ENCODE measurements at regions not wholly inside any gene's neighbourhood (a gene's known extent, or its start where the extent isn't known, plus 50 kb on each side); places are given as distances from the start of the nearest gene placed in this dataset.
"Not testable (repeated sequence)": the region's sequence is repeated elsewhere in the genome, so short reads cannot be mapped to it uniquely, and the experiment has no call there.

DNA sequence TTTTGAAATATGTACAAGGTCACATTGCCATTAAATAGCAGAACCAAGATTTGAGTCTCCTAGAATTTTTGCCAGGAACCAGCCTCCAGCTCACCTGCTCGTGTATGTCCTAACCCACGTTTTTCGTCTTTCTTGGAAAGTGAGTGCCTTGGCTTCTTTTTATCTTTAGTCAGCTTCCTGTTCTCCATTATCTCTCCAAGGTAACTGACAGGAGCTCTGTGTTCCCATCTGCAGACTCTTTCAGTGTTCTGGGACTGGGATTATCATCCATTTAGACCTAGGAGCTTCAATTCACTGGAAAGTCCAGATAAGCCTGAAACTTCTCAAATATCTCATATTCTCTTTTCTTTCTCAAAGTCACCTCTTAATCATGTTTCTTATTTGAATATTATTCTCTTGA, 193.7 kb downstream of the ZIC5 start:
- no peak for DNase-seq (ENCODE audit: low read depth in 2 of 2)

DNA sequence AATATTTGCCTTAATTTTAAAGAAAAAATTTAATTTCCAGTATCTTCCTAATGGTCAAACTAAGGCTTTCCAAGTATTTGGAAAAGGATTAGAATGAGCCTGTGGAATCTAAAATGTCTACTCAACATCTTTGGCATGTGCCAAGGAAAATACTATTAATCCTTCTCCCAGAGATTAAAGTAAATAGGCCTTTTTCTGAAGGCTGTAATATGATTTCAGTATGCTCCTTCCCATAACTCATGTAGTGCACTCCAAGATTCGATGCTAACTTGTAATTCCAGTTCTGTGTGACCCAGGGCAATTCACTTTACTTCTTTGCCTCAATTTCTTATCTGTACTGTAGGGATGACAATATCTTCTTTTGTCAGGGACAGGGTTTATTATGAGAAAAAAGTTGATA, 196.9 kb downstream of the ZIC5 start:
- DNase-seq (ENCODE audit: low read depth in 2 of 2), result no peak

DNA sequence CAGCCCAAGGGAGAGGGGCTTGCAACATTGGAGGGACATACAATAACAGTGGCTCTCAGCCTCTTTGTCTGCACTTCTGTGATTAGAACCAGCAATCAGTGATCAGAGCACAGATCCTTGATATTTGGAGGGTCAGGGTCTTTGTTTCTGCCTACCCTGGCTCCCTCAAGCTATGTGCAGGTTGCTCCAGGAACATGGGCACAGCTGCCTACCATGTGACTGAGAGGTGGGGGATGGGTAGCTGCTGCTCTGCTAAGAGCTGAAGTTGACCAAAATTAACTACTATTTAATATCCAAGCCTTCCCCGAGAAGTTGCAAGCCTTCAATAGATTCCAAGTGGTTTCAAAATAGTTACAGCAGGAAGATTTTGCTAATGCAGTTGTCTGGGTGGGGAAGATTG, 202.6 kb downstream of the ZIC5 start:
- DNase-seq (ENCODE audit: low read depth in 2 of 2), result no peak

DNA sequence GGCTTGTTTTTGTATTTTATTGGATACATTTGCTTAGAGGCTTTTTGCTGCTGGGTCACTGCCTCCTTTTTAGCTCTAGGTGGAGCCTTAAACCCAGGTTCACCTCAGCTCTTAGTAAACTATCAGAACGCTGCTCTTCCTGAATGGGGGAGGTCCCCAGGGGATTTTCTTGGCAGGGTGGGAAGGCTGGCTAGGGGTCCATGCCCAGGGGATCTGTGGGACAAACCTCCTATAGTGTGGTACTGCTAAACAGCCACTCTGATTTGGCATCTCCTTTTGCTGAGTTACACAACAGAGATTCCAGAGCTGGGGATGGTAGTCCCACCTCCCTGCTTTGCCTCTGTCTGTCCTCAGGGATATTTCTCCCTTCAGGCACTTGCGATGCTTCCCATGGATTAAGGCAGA, 204.9 kb downstream of the ZIC5 start:
- no peak for DNase-seq (ENCODE audit: low read depth in 2 of 2)

DNA sequence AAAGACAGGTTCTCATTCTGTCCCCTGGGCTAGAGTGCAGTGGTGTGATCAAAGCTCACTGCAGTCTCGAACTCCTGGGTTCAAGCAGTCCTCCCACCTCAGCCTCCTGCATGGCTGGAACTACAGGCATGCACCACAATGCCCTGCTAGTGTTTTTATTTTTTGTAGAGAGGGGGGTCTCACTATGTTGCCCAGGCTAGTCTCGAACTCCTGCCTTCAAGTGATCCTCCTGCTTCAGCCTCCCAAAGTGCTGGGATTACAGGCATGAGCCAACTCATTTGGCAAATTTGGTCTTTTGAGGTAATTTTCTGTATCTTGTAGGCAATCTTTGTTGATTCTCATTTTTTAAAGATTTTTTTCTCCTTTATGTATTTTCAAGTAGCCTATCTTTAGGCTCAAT, 205.7 kb downstream of the ZIC5 start:
- DNase-seq (ENCODE audit: low read depth in 2 of 2), result no peak

DNA sequence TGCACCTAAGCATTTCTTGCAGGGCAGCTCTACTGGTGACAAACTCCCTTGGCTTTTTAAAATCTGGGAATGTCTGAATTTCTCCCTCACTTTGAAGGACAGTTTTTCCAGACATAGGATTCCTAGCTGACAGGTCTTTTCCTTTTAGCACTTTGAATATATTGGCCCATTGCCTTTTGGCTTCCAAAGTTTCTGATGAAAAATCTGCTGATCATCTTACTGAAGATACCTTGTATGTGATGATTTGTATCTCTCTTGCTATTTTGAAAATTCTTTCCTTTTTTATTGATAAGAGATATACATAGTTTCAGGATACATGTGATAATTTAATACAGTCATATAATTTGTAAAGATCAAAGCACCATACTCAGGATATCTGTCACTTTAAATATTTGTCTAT, 211.1 kb downstream of the ZIC5 start:
- no peak for DNase-seq (ENCODE audit: low read depth in 2 of 2)

DNA sequence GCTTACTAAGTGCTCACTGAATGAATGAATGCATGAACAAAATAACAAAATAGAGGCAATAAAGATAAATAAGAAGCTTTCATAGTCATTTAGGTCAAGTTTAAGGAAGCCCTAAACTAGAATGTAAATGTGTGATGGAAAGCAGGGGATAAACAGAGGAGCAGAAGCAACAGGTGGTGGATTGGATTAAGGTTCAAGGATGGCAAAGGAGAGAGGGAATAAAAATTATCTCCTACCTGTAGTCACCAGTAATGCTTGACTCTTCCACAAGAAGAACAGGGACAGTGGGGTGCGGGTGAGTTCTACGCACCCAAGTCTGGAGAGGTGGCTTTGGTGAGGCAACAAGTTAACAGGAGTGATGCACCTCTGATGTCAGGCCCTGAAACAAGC, 212.4 kb downstream of the ZIC5 start:
- no peak for DNase-seq (ENCODE audit: low read depth in 2 of 2)

DNA sequence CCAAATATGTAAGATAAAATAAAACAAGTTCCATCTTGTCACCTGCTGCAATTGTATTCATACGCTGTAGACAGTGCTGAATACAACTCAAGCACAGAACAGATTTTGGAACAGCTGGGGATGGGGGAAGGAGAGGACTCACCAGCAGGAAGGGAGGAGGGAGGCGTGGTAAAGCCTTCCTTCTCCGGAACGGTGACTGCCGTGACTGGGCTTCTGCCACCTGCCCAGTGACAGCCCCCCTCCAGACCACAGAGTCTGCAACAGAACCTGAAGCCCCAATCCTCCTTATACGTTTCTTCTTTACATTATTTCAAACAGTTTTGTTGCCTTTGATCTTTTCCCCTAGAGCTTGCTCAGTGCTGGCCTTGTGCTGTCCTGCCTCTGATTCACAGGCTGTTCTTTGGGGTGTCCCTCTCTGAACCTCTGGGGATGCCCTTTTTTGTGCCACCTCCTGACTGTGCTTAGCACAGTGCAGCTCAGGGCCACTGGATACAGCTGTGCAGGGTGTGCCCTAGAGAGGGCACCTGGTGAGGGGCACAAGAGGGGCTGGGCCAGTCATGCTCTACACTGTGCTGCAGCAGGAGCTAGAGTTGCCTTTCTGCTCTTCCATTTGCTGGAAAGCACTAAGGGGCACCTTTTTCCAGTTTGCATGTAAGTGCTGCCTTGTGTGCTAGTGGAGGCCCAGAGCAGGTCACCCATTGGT, 213.0 kb downstream of the ZIC5 start:
- DNase-seq (ENCODE audit: low read depth in 2 of 2), result no peak

DNA sequence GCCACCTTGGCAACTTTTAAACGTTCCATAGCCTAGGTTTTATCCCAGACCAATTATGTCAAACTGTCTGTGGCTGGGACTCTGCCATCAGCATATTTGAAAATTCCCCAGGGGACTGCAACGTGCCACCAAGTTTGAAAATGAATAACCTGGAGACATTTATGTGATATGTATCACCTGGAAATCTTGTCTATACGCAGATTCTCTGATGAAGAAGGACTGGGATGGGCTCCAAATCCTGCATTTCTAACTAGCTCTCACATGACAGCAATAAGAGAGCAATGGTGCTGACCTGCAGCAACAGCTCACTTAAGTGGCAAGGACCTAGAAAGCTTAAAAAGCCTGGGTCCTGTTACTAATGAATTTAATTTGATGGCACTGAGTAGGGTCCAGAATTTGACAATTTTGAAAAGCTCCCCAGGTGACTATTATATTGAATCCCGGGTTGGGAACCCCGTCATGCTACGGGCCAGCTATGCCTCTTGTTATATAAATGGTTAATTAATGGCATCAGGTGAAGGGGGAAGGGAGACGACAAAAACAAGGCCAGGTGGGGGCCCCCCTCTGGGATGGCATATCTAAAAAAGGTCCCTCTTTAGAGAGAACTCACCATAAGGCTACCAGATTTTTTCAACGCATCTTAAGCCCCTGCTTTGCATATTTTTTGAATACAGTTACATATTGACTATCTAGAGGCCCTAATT, 213.7 kb downstream of the ZIC5 start:
- no peak for DNase-seq (ENCODE audit: low read depth in 2 of 2)

DNA sequence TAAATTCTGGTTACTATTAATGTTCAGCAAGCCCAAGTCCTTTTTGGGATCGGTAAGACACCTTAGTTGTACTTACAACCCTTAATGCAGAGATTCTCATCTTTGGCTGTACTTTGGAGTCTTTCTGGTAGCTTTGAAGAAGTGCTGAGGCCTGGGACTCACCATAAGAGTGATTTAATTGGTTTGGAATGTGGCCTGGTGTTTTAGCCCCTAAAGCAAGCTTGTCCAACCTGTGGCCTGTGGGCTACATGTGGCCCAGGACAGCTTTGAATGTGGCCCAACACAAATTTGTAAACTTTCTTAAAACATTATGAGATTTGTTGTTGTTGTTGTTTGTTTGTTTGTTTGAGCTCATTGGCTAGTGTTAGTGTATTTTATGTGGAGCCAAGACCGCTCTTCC, 215.3 kb downstream of the ZIC5 start:
- DNase-seq (ENCODE audit: low read depth in 2 of 2), result no peak

DNA sequence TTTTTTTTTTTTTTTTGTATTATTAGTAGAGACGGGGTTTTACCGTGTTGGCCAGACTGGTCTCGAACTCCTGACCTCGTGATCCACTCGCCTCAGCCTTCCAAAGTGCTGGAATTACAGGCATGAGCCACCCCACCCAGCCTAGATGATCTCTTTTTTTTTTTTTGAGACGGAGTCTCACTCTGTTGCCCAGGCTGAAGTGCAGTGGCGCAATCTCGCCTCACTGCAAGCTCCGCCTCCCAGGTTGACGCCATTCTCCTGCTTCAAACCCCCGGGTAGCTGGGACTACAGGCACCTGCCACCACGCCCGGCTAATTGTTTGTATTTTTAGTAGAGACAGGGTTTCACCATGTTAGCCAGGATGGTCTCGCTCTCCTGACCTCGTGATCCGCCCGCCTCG, 216.8 kb downstream of the ZIC5 start:
- not testable (repeated sequence) for DNase-seq (ENCODE audit: low read depth in 2 of 2)

DNA sequence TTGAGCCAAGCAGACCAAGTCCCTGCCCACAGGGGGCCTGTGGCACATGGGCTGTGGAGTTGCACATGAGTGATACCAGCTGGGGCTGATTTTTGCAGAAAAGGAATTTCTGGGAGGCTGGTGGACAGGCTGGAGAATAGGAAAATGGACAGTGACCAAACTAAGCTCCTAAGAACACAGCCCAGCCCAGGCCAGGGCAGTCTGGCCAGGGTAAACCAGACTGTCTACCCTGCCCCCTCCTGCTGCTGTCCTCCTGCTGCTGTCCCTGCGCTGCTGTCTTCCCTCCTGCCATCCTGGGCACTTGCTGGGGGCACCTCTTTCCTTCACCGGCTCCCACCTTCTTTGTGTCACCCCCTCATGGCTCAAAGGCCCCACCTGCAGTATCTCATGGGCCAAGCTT, 219.2 kb downstream of the ZIC5 start:
- DNase-seq (ENCODE audit: low read depth in 2 of 2), result no peak

DNA sequence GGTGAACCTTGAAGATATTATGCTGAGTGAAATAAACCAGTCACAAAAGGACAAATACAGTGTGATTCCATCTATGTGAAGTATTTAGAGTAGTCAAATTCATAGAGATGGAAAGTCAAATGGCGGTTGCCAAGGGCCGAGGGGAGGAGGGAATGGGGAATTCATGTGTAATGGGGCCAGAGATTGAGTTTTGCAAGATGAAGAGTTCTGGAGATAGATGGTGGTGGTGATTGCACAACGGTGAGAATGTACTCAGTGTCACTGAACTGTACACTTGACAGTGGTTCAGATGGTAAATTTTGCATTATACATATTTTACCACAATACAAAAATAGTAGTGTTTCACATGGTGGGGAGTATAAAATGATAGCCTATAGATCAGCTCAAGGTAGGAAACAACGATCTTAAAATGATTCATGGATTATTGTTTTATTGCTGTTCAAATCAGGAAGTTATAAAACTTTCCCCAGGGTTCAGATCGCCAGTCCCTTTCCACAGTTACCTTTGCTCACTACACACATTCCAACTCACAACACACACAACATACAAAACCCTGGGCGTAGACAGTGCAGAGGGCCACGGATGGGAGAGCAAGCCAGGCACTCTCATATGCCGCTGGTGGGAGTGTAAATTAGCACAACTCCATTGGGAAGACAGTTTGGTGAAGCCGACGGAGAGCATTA, 219.9 kb downstream of the ZIC5 start:
- DNase-seq (ENCODE audit: low read depth in 2 of 2), result no peak

DNA sequence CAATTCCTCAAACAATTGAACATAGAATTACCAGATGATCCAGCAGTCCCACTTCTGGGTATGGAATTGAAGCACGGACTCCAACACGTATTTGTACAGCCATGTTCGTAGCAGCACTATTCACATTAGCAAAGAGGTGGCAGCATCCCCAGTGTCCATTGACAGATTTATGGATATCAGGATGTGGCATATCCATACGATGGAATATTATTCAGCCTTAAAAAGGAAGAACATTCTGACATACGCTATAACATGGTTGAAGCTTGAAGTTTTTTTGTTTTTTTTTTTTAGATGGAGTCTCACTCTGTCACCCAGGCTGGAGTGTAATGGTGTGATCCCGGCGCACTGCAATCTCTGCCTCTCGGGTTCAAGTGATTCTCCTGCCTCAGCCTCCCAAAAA, 220.6 kb downstream of the ZIC5 start:
- DNase-seq (ENCODE audit: low read depth in 2 of 2), result no peak

DNA sequence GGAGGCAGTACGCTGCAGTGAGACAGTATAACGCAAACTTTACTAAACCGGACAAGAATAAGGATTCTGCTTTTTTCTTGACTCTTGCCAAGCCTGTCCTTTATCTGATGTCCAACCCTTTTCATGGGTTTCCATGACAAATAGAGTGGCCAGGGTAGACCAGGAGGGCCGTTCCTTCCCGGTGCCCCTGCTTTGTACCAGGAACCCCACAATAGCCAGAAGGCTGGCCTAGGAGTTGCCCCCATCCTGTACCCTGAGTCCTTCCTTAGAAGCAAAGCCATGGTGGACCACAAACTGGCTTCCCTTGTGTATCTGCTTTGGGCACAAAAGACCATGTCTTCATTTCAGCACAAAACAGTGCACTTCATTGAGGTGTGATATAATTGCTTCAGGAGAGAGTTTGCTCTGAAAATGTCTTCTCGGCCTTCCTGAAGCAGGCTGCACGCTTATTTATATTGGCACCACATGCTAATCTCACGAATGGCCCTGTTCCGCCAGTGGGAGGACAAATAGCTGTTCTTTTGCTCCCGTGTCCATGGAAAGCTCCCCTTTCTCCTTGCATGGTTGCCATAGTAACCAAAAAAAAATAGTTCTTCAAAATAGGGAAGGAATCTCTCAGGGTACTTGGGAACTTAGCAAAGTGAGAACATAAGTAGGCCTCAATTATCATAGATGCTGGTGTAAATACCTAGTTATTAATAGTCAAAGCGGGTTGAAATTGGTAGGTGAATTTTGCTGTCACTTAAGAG, 222.1 kb downstream of the ZIC5 start:
- DNase-seq (ENCODE audit: low read depth in 2 of 2), result no peak

DNA sequence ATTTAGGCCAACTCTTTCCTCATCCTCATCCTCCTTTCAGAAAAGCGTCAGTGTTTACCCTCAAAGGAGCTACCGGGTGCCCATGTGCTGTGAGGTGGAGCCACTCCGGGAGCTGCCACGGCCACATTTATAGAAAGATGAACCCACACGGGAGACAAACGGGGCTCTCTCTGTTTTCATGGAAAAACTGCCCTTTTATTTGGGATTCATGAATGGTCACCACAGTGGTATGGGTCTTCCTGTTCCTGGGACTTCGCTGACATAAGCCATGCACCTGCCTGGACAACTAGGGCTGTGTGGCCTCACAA, 224.2 kb downstream of the ZIC5 start:
- DNase-seq (ENCODE audit: low read depth in 2 of 2), result no peak

DNA sequence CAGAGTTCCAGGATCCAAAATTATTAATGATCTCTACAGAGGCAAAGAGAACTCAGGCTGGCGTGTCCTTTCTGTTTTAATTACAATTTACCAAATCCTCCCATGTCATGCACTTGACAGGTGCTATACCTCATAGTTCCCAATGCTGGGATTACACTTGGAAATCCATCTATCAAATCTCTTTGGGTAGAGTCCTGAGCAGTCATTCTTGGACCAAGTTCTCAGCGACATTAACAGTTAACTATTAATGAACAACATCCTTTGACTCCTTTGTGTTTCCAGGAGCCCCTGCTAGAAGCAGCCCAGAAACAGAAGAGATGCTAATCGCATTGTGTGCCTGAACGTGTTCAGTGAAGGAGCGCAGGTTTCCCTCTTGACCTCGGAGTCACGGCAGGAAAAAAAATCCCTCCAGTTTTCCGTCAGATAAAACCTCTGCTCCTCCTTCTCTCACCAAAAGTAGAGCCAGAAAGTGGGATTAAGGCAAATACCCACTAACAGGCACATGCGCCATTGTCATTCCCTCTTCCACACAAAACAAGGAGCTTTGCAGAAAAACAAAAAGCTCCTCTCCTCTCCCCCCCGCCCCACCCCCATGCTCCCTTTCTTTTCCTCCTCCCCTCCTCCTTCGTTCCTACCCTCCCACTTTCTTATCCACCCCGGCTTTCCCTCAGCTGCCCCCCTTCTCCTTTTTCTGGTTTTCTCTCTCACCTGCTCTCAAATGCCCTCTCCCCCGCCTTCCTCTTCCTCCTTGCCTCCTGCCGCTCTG, 224.7 kb downstream of the ZIC5 start:
- no peak for DNase-seq (ENCODE audit: low read depth in 2 of 2)

DNA sequence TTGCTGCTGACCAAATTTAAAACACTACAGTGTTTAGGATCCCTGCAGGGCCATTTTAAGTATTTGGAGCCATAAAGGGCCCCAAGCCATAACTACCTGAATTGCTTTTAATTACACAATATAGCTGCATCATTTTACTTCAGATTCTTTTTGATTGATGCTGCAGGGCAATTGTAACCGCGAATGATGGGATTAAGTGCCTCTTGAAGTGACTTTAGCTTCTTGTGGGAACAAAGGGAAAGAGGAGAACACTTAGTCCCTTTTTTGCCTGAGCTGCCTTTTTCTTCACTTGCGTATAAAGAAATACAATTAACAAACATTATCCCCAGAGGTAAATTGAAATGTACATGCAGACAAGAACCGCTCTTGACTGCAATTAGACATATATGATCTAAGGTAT, 228.5 kb downstream of the ZIC5 start:
- DNase-seq (ENCODE audit: low read depth in 2 of 2), result no peak

DNA sequence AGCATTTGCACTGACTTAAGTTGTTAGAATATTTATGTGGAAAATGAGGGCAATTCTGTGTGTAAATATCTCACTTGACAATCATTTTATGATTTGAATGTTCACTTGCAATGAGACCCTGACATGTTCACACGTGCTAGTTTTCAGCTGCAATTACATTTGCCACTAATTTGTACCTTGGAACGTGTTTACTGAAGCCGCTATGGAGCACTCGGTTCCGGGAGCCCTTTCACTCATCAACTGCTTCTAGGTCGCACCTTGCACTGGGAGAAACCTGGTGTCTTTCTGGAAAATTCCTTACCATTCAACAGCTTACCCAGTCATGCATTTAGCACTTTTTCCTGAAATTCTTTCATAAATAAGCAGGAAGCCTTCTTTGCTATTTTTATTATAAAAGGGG, 229.6 kb downstream of the ZIC5 start:
- DNase-seq (ENCODE audit: low read depth in 2 of 2), result no peak

DNA sequence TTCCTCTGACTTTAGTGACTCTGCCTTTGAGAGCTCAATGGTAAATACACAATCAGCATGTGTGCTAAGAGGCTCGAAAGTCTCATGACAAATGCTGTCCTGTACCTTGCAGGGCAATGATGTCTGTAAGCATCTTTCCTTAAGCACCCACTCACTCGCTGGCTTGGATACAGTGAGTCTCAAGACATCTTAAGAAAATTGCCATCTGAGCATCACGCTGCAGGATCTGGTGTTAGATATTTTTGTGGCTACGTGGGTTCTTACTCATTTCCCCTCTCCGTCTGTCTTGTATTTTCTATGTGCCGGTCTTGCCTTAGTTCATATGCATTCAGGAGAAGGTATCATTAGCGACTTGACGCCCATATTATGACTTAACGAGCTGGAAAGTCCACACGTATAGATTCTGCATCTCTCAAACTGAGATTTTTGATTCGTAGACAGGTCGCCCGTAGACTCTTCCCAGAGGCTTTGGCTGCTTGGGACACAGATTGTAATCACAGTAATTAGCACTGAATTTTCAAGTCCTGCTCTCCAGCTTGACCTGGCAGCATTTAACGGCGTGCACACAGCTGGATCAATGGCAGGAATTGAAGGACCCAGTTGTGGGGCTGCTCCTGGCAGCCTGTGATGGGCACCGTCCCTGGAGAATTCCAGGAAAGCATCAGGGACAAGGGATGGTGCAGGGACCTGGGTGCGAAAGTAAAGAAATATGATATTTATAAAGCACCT, 231.2 kb downstream of the ZIC5 start:
- DNase-seq (ENCODE audit: low read depth in 2 of 2), result no peak

DNA sequence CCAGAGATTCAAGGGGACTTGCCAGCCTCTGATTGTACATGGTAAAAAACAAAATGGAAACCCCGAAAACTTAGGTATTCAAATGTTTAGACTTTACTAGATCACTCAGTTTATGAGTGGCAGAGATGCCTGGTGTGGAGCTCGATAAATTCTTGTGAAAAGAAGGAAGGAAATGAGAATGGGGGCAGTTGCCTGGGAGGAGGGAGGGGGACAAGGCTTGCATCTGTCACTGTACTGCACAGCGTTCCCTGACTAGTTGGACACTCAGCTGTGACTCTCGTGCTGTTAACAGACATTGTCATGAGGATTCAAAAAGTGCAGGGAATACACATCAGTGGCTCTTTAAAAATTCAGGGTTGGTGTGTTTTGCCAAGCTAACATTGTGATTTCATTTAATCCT, 232.9 kb downstream of the ZIC5 start:
- DNase-seq (ENCODE audit: low read depth in 2 of 2), result no peak

Measured in stimulated activated CD8-positive, alpha-beta memory T cell treated with anti-CD3 and anti-CD28 coated beads, Interleukin-2, amount 100 ng/mL, for 1 hour (primary cell).